PC-9 (cell line): ENCODE measurements at regions not wholly inside any gene's neighbourhood (a gene's known extent, or its start where the extent isn't known, plus 50 kb on each side); places are given as distances from the start of the nearest gene placed in this dataset.

Experiments
- BruUV-seq: library from RNA; stranded (reverse); fragments of 400-500 nt; replicated peaks from 2 replicates; lab custom pipeline; 2021; lab: Mats Ljungman, UMichigan
- CTCF ChIA-PET: fragments of 300-600 bp; sonication (Branson Sonifier 250); formaldehyde crosslinking; loops from one replicate; lab custom pipeline; 2022; ENCODE audit warnings: antibody characterized with exemption; lab: Charles Lee
- POLR2A ChIA-PET: fragments of 300-600 bp; sonication (Branson Sonifier 250); formaldehyde crosslinking; loops from one replicate; lab custom pipeline; 2022; ENCODE audit warnings: antibody characterized with exemption; ENCODE audit not compliant: unreplicated experiment; lab: Charles Lee
- DNase-seq, 2 experiments: peaks; one replicate each; pipeline versions ENCODE4 v3.0.0 to v3.0.0-alpha.2; 2015 to 2022; ENCODE audit warnings: mixed read lengths in 1 of 2
- H2AFZ ChIP-seq: fragments of 200-600 bp; sonication (generic); 2 replicates; pipeline ENCODE4 v1.8.1; 2017; ENCODE audit warnings: antibody characterized with exemption
- H3F3A ChIP-seq: fragments of 200-600 bp; sonication (generic); 2 replicates; pipeline ENCODE4 v1.8.1; 2017; ENCODE audit warnings: antibody characterized with exemption, mild to moderate bottlenecking, low read depth; ENCODE audit not compliant: insufficient read depth
- H3K27ac ChIP-seq: fragments of 200-600 bp; sonication (generic); 2 replicates; pipeline ENCODE4 v1.6.1; 2016; ENCODE audit warnings: mixed run types
- H3K27me3 ChIP-seq: fragments of 200-600 bp; sonication (generic); 2 replicates; pipeline ENCODE4 v1.6.1; 2016; ENCODE audit warnings: low read depth, mixed run types; ENCODE audit not compliant: insufficient read depth
- H3K36me3 ChIP-seq: fragments of 200-600 bp; sonication (generic); 2 replicates; pipeline ENCODE4 v1.6.1; 2016; ENCODE audit warnings: low read depth, mixed run types
- H3K4me1 ChIP-seq: fragments of 200-600 bp; sonication (generic); replicated peaks from 2 replicates; pipeline ENCODE4 v1.6.1; 2016; ENCODE audit warnings: mixed run types; ENCODE audit not compliant: insufficient read depth
- H3K4me2 ChIP-seq: fragments of 200-600 bp; sonication (generic); 2 replicates; pipeline ENCODE4 v1.6.1; 2017; ENCODE audit warnings: mixed run types
- H3K4me3 ChIP-seq: fragments of 200-600 bp; sonication (generic); 2 replicates; pipeline ENCODE4 v1.6.1; 2016; ENCODE audit warnings: mixed run types
- H3K79me2 ChIP-seq: fragments of 200-600 bp; sonication (generic); 2 replicates; pipeline ENCODE4 v1.6.1; 2017; ENCODE audit warnings: low read depth, mixed run types
- H3K9me2 ChIP-seq: fragments of 200-600 bp; sonication (generic); 2 replicates; pipeline ENCODE4 v1.8.1; 2017; ENCODE audit warnings: mild to moderate bottlenecking; ENCODE audit not compliant: insufficient read depth
- H3K9me3 ChIP-seq: fragments of 200-600 bp; sonication (generic); 2 replicates; pipeline ENCODE4 v1.8.1; 2016; ENCODE audit warnings: low read depth; ENCODE audit not compliant: insufficient read depth
- H4K20me1 ChIP-seq: fragments of 200-600 bp; sonication (generic); 2 replicates; pipeline ENCODE4 v1.8.1; 2017; ENCODE audit not compliant: insufficient read depth
- CTCF ChIP-seq: fragments of 200-600 bp; sonication (generic); conservative IDR thresholded peaks from 2 replicates; pipeline ENCODE4 v1.6.1; 2017; ENCODE audit warnings: mixed run types, antibody characterized with exemption, mild to moderate bottlenecking, moderate library complexity
- EZH2 ChIP-seq: fragments of 200-600 bp; sonication (generic); IDR thresholded peaks from 2 replicates; pipeline ENCODE4 v1.8.0; 2017; ENCODE audit warnings: antibody characterized with exemption, low read depth
- intact Hi-C: fragments of 100-400 bp; cut with micrococcal nuclease; formaldehyde crosslinking; loops from one replicate; pipeline ENCODE4 v1.10.0; 2022; ENCODE audit not compliant: unreplicated experiment

GRCh38 chr2:60603533-60604190, 50.2 kb upstream of the BCL11A start:
- CTCF ChIA-PET, result no interaction called here
- BruUV-seq, result no TSS peak
- no peaks in the 10 kb centered on the region for H3K4me1 ChIP-seq

DNA sequence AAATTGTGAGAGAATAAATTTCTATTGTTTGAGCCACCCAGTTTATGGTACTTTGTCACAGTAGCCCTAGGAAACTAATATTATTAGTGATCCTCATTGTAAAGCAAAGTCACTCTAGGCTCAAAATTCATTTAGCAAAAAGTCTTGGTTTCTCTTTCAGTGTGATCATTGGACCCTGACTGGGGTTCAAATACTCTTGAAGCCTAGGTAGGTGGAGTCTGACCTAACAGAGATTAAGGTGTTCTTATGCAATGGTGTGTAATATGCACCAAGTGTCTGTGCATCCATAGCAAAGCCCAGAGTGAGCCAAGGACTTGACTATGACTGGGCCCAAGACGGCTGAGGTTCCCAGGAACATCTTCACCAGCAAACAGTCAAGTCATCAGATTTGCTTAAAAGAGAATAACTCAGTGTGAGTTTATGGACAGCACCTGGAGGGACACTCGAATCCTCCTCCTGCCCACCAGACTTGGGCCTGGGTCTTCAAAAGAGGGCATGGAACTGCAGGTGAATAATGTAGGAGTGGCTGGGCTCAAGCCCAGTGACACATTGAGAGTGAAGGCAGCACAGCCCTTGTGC, 51.1 kb upstream of the BCL11A start:
- H4K20me1 ChIP-seq, result no peaks in the 10 kb centered on the region
- H3K79me2 ChIP-seq, result no peaks in the 10 kb centered on the region
- no peaks in the 10 kb centered on the region for H3K4me1 ChIP-seq
- H2AFZ ChIP-seq, result no peak overlapping the region
- no peak overlapping the region for H3K4me3 ChIP-seq
- H3F3A ChIP-seq, result no peaks in the 10 kb centered on the region
- no peaks in the 10 kb centered on the region for H3K36me3 ChIP-seq
- BruUV-seq, result no TSS peak
- H3K9me3 ChIP-seq, result no peaks in the 10 kb centered on the region
- H3K4me2 ChIP-seq, result no peak overlapping the region
- ChIA-PET POLR2A (no interaction called here), CTCF (no interaction called here)
- intact Hi-C loops, result no loop called here
- no peaks in the 10 kb centered on the region for H3K9me2 ChIP-seq
- no peak overlapping the region for H3K27ac ChIP-seq
- TF ChIP-seq CTCF (no peak), EZH2 (no peak)
- peaks cover 89% of the 10 kb centered on the region for H3K27me3 ChIP-seq
- no peak for DNase-seq

More at GRCh38 chr2:60603533-60604190, 50.2 kb upstream of the BCL11A start:
- H3K36me3 ChIP-seq, result no peaks in the 10 kb centered on the region
- intact Hi-C loops, result no loop called here
- H3K79me2 ChIP-seq, result no peaks in the 10 kb centered on the region
- DNase-seq, result no peak
- TF ChIP-seq CTCF (no peak), EZH2 (no peak)
- H3K4me3 ChIP-seq, result no peak overlapping the region
- POLR2A ChIA-PET, result no interaction called here
- no peak overlapping the region for H3K27ac ChIP-seq
- H3F3A ChIP-seq, result no peaks in the 10 kb centered on the region
- peaks cover 91% of the 10 kb centered on the region for H3K27me3 ChIP-seq
- H2AFZ ChIP-seq, result no peak overlapping the region
- no peaks in the 10 kb centered on the region for H3K9me3 ChIP-seq
- H3K4me2 ChIP-seq, result no peak overlapping the region
- no peaks in the 10 kb centered on the region for H4K20me1 ChIP-seq
- no peaks in the 10 kb centered on the region for H3K9me2 ChIP-seq

DNA sequence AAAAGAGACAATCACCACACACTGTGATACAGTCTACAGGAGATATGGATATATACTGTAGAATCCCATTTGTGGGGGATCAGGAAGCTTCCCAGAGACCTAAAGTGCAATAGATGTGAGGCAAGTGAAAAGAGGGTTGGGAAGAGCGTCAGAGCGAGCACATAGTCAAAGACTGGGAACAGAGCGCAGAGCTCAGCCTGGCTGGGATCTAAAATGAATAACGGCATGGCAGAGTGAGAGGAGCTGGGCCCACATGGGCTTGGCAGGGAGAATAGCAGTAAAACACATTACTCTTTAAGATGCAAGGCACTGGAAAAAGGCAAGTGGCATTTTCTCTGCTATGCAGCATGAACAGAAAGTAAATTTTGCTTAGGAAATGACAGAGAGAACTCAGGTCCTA, 52.4 kb upstream of the BCL11A start:
- ChIA-PET POLR2A (no interaction called here), CTCF (no interaction called here)
- no peaks in the 10 kb centered on the region for H3K79me2 ChIP-seq
- H2AFZ ChIP-seq, result no peak overlapping the region
- no peaks in the 10 kb centered on the region for H3K36me3 ChIP-seq
- no peaks in the 10 kb centered on the region for H3K4me1 ChIP-seq
- no peak for DNase-seq
- H3K27ac ChIP-seq, result no peak overlapping the region
- H3K9me2 ChIP-seq, result no peaks in the 10 kb centered on the region
- peaks cover 87% of the 10 kb centered on the region for H3K27me3 ChIP-seq
- H3K4me2 ChIP-seq, result no peak overlapping the region
- no TSS peak for BruUV-seq
- no peaks in the 10 kb centered on the region for H4K20me1 ChIP-seq
- no peaks in the 10 kb centered on the region for H3K9me3 ChIP-seq
- intact Hi-C loops, result no loop called here
- no peak overlapping the region for H3K4me3 ChIP-seq
- no peak for TF ChIP-seq CTCF
- no peak for TF ChIP-seq EZH2
- no peaks in the 10 kb centered on the region for H3F3A ChIP-seq
